Neural progenitor cell (in vitro differentiated cells): ENCODE measurements at regions not wholly inside any gene's neighbourhood (a gene's known extent, or its start where the extent isn't known, plus 50 kb on each side); places are given as distances from the start of the nearest gene placed in this dataset.
A peak's percentile ranks its signal among the peaks of the same experiment; 100 is the strongest.

Source experiments
- DNase-seq: peaks from one replicate; pipeline ENCODE4 v3.0.0-alpha.2; 2016; ENCODE audit warnings: low spot score
- H2AFZ ChIP-seq: fragments of 200-600 bp; sonication (generic); replicated peaks from 2 replicates; pipeline ENCODE4 v1.6.1; 2016; ENCODE audit warnings: antibody characterized with exemption
- H3F3A ChIP-seq: fragments of 200-600 bp; sonication (generic); 2 replicates; pipeline ENCODE4 v1.6.1; 2016; ENCODE audit warnings: antibody characterized with exemption, low read depth
- H3K27ac ChIP-seq: fragments of 200-600 bp; sonication (generic); 2 replicates; pipeline ENCODE4 v1.5.1; 2016; ENCODE audit warnings: mild to moderate bottlenecking
- H3K27me3 ChIP-seq: fragments of 200-600 bp; sonication (generic); 2 replicates; pipeline ENCODE4 v1.6.1; 2016; ENCODE audit warnings: mild to moderate bottlenecking, moderate library complexity
- H3K36me3 ChIP-seq: fragments of 200-600 bp; sonication (generic); 2 replicates; pipeline ENCODE4 v1.5.1; 2016
- H3K4me1 ChIP-seq: fragments of 200-600 bp; sonication (generic); 2 replicates; pipeline ENCODE4 v1.6.1; 2016; ENCODE audit warnings: mixed run types
- H3K4me2 ChIP-seq: fragments of 200-600 bp; sonication (generic); 2 replicates; pipeline ENCODE4 v1.6.1; 2016
- H3K4me3 ChIP-seq: fragments of 200-600 bp; sonication (generic); 2 replicates; pipeline ENCODE4 v1.5.1; 2016
- H3K79me2 ChIP-seq: fragments of 200-600 bp; sonication (generic); 2 replicates; pipeline ENCODE4 v1.6.1; 2016; ENCODE audit warnings: low read depth
- H3K9ac ChIP-seq: fragments of 200-600 bp; sonication (generic); 2 replicates; pipeline ENCODE4 v1.6.1; 2016
- H3K9me3 ChIP-seq: fragments of 200-600 bp; sonication (generic); 2 replicates; pipeline ENCODE4 v1.5.1; 2016; ENCODE audit warnings: low read depth
- H4K20me1 ChIP-seq: fragments of 200-600 bp; sonication (generic); 2 replicates; pipeline ENCODE4 v1.6.1; 2016; ENCODE audit warnings: low read depth
- H3K27ac Mint-ChIP-seq: 3 replicates; pipeline ENCODE4 v1.8.0; 2021; ENCODE audit warnings: mixed read lengths
- H3K27me3 Mint-ChIP-seq: 2 replicates; pipeline ENCODE4 v1.8.0; 2022; ENCODE audit warnings: low read depth, mild to moderate bottlenecking, inconsistent platforms, moderate library complexity, mixed read lengths; ENCODE audit not compliant: insufficient read depth
- H3K36me3 Mint-ChIP-seq: 3 replicates; pipeline ENCODE4 v1.8.0; 2021; ENCODE audit warnings: mixed read lengths
- H3K4me1 Mint-ChIP-seq: 3 replicates; pipeline ENCODE4 v1.8.0; 2021; ENCODE audit warnings: mixed read lengths
- H3K4me3 Mint-ChIP-seq: 3 replicates; pipeline ENCODE4 v1.8.0; 2021; ENCODE audit warnings: mild to moderate bottlenecking, moderate library complexity, mixed read lengths
- H3K9me3 Mint-ChIP-seq: 3 replicates; pipeline ENCODE4 v1.8.0; 2020; ENCODE audit warnings: mixed read lengths
- EZH2 ChIP-seq: fragments of 200-600 bp; sonication (generic); IDR thresholded peaks from 2 replicates; pipeline ENCODE4 v1.6.1; 2017; ENCODE audit warnings: antibody characterized with exemption, mild to moderate bottlenecking, moderate library complexity
- EZH2phosphoT487 ChIP-seq: fragments of 200-600 bp; sonication (generic); IDR thresholded peaks from 2 replicates; pipeline ENCODE4 v1.6.1; 2017; ENCODE audit warnings: antibody characterized with exemption
- TF ChIP-seq, protein P1 (sequence below): fragments of 200-600 bp; sonication (generic); IDR thresholded peaks from 2 replicates; pipeline ENCODE4 v1.5.1; 2017; ENCODE audit warnings: antibody characterized with exemption, mild to moderate bottlenecking

GRCh38 chr4:28784188-28784587 is 1923.5 kb downstream of the STIM2 start:
- no peaks in the 10 kb centered on the region for H3K9me3 Mint-ChIP-seq
- H4K20me1 ChIP-seq, result no peaks in the 10 kb centered on the region
- no peaks in the 10 kb centered on the region for H3K36me3 Mint-ChIP-seq
- H3K9me3 ChIP-seq, result no peaks in the 10 kb centered on the region
- no peaks in the 10 kb centered on the region for H3K36me3 ChIP-seq
- TF ChIP-seq EZH2phosphoT487 (no peak), EZH2 (no peak)
- TF ChIP-seq, protein P1, sequence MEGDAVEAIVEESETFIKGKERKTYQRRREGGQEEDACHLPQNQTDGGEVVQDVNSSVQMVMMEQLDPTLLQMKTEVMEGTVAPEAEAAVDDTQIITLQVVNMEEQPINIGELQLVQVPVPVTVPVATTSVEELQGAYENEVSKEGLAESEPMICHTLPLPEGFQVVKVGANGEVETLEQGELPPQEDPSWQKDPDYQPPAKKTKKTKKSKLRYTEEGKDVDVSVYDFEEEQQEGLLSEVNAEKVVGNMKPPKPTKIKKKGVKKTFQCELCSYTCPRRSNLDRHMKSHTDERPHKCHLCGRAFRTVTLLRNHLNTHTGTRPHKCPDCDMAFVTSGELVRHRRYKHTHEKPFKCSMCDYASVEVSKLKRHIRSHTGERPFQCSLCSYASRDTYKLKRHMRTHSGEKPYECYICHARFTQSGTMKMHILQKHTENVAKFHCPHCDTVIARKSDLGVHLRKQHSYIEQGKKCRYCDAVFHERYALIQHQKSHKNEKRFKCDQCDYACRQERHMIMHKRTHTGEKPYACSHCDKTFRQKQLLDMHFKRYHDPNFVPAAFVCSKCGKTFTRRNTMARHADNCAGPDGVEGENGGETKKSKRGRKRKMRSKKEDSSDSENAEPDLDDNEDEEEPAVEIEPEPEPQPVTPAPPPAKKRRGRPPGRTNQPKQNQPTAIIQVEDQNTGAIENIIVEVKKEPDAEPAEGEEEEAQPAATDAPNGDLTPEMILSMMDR, result no peak
- no peak overlapping the region for H3K4me3 Mint-ChIP-seq
- H3K79me2 ChIP-seq, result no peaks in the 10 kb centered on the region
- H3K9ac ChIP-seq, result no peak overlapping the region
- no peak overlapping the region for H3K4me3 ChIP-seq
- H3K27ac Mint-ChIP-seq, result no peak overlapping the region
- no peaks in the 10 kb centered on the region for H3K27me3 Mint-ChIP-seq
- H3F3A ChIP-seq, result no peaks in the 10 kb centered on the region
- H2AFZ ChIP-seq, result no peak overlapping the region
- H3K27me3 ChIP-seq, result no peaks in the 10 kb centered on the region
- H3K4me2 ChIP-seq, result no peak overlapping the region
- no peaks in the 10 kb centered on the region for H3K4me1 ChIP-seq
- H3K27ac ChIP-seq, result no peak overlapping the region
- no peak for DNase-seq
- H3K4me1 Mint-ChIP-seq, result no peaks in the 10 kb centered on the region

DNA sequence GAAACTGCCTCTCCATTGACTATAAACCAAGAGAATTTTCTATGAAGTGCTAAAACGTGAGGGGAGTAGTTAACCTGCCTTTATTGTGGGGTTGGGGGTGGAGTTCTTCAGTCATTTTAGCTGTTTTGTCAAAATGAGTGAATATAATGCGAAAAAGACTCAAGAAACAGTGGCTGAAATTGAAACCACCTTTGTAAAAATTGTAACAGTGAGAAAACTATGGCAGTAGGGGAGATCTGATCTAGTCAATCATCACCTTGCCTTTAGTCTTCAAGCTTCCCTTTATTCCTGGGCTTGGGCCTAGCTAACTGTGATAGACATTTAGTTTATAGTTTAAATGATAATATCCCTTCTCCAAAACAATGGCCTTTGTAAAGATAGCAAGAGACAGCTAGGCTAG is 1927.3 kb downstream of the STIM2 start:
- Histone ChIP-seq H3K9ac (no peak overlapping the region), H3K79me2 (no peaks in the 10 kb centered on the region), H2AFZ (peak overlapping the region; percentile 72), H4K20me1 (no peaks in the 10 kb centered on the region), H3K9me3 (no peaks in the 10 kb centered on the region), H3K4me3 (no peak overlapping the region), H3K4me1 (no peaks in the 10 kb centered on the region), H3K27me3 (no peaks in the 10 kb centered on the region), H3F3A (no peaks in the 10 kb centered on the region), H3K36me3 (no peaks in the 10 kb centered on the region), H3K4me2 (no peak overlapping the region), H3K27ac (no peak overlapping the region)
- H3K27ac Mint-ChIP-seq, result no peak overlapping the region
- H3K4me1 Mint-ChIP-seq, result no peaks in the 10 kb centered on the region
- H3K36me3 Mint-ChIP-seq, result no peaks in the 10 kb centered on the region
- H3K9me3 Mint-ChIP-seq, result no peaks in the 10 kb centered on the region
- H3K27me3 Mint-ChIP-seq, result peaks cover 4% of the 10 kb centered on the region
- TF ChIP-seq, protein P1, result no peak
- no peak for TF ChIP-seq EZH2phosphoT487
- TF ChIP-seq EZH2, result no peak
- H3K4me3 Mint-ChIP-seq, result no peak overlapping the region
- no peak for DNase-seq

DNA sequence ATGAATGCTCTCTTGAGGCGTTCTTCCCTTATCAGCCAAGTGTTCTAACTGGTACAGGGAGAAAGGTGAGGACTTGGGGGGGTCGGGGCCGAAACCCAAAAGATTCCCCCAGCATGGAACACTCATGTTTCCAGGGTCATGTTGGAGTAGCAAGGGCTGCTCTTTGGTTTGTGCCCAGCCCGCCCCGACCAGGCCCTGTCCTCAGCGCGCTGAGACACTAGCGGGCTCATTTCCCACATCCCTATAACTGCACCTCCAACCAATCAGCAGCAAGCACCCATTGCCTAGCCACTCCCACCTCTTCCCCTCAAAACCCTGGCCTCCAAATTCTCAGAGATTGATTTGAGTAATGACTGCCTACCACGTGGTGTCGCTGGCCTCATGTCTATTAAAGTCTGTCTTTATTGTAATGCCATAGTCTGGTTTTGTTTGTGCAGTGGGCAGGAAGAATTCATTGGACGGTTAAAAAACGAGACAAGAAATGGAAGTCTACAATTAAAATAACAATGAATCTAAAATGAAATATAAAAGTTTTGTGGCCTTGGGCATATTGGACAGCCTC is 1928.4 kb downstream of the STIM2 start:
- H3K27me3 ChIP-seq, result no peaks in the 10 kb centered on the region
- H3K27ac ChIP-seq, result no peak overlapping the region
- no peaks in the 10 kb centered on the region for H3F3A ChIP-seq
- H3K27ac Mint-ChIP-seq, result no peak overlapping the region
- no peaks in the 10 kb centered on the region for H3K4me1 ChIP-seq
- H3K9me3 ChIP-seq, result no peaks in the 10 kb centered on the region
- no peak overlapping the region for H3K9ac ChIP-seq
- TF ChIP-seq, protein P1, result no peak
- TF ChIP-seq EZH2phosphoT487 (no peak), EZH2 (no peak)
- H3K36me3 ChIP-seq, result no peaks in the 10 kb centered on the region
- no peak overlapping the region for H3K4me3 ChIP-seq
- no peak overlapping the region for H2AFZ ChIP-seq
- H3K79me2 ChIP-seq, result no peaks in the 10 kb centered on the region
- peaks cover 4% of the 10 kb centered on the region for H3K27me3 Mint-ChIP-seq
- DNase-seq, result no peak
- no peak overlapping the region for H3K4me3 Mint-ChIP-seq
- H3K9me3 Mint-ChIP-seq, result no peaks in the 10 kb centered on the region
- H3K36me3 Mint-ChIP-seq, result no peaks in the 10 kb centered on the region
- no peaks in the 10 kb centered on the region for H4K20me1 ChIP-seq
- no peak overlapping the region for H3K4me2 ChIP-seq
- H3K4me1 Mint-ChIP-seq, result no peaks in the 10 kb centered on the region
